ENCODE measurements at regions not wholly inside any gene's neighbourhood (a gene's known extent, or its start where the extent isn't known, plus 50 kb on each side); places are given as distances from the start of the nearest gene placed in this dataset.

DNA sequence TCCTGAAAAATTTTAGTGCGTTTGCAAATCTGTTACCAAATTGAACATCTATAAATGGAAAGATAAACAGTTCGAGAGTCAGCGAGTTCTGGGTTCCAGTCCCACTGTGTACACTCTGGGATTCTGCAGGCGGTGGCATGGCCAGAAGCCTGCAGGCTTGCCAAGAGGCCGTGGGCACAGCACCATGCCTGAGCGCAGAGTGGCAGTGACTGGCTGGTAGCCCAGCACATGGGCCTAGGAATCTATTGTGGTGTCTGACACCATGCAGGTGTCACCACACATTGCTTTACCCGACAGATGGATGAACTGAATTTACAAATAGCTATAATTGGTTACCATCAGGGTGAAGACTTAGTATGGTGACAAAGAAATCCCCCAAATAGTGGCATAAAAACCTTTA is 71.7 kb upstream of the TLR3 start:
- TF ChIP-seq POLR2AphosphoS5 (IDR thresholded peaks at IDR 0.05) (no peak), POLR2A (IDR thresholded peaks at IDR 0.05) (no peak)
- TF ChIP-seq, protein P1, sequence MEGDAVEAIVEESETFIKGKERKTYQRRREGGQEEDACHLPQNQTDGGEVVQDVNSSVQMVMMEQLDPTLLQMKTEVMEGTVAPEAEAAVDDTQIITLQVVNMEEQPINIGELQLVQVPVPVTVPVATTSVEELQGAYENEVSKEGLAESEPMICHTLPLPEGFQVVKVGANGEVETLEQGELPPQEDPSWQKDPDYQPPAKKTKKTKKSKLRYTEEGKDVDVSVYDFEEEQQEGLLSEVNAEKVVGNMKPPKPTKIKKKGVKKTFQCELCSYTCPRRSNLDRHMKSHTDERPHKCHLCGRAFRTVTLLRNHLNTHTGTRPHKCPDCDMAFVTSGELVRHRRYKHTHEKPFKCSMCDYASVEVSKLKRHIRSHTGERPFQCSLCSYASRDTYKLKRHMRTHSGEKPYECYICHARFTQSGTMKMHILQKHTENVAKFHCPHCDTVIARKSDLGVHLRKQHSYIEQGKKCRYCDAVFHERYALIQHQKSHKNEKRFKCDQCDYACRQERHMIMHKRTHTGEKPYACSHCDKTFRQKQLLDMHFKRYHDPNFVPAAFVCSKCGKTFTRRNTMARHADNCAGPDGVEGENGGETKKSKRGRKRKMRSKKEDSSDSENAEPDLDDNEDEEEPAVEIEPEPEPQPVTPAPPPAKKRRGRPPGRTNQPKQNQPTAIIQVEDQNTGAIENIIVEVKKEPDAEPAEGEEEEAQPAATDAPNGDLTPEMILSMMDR (IDR thresholded peaks at IDR 0.05) = no peak
